Pancreas (tissue), 10 donors: ENCODE measurements at regions not wholly inside any gene's neighbourhood (a gene's known extent, or its start where the extent isn't known, plus 50 kb on each side); places are given as distances from the start of the nearest gene placed in this dataset.

Source experiments
- ATAC-seq, 4 donors: fragments of 200-7000 bp; cut with Tn5 transposase; one replicate each; pipeline versions ENCODE4 v1.8.0 to v1.9.1; 2020; ENCODE audit warnings: mild to moderate bottlenecking in 4 of 4, moderate library complexity in 4 of 4
- DNase-seq, 6 donors: peaks; one replicate each; pipeline ENCODE4 v3.0.0-alpha.2; 2020
- FAIRE-seq: peaks from 2 replicates; lab custom pipeline; 2012; peaks lifted over from hg19 to GRCh38; lab: Jason Lieb, UNC
- H3K27ac ChIP-seq, 4 donors: fragments of 200-600 bp; sonication (generic); 1 replicate in 3 of 4; 2 replicates in 1 of 4; pipeline versions ENCODE4 v1.5.0 to v1.8.0; 2020
- H3K27me3 ChIP-seq, 4 donors: fragments of 200-600 bp; one replicate each; pipeline ENCODE4 v1.8.0; 2021
- H3K36me3 ChIP-seq, 3 donors: fragments of 200-600 bp; sonication (generic) in 1 of 3; one replicate each; pipeline versions ENCODE4 v1.5.0 to v1.8.0; 2020 to 2021
- H3K4me1 ChIP-seq, 3 donors: fragments of 200-600 bp; one replicate each; pipeline ENCODE4 v1.8.0; 2021
- H3K4me3 ChIP-seq, 4 donors: fragments of 200-600 bp; sonication (generic) in 2 of 4; one replicate each; pipeline versions ENCODE4 v1.5.0 to v1.8.0; 2020 to 2021
- H3K9me3 ChIP-seq, 4 donors: fragments of 200-600 bp; one replicate each; pipeline ENCODE4 v1.8.0; 2021
- WGBS, 2 donors: extraction: QIAGEN DNeasy Blood & Tissue Kit; methylation state at CpG; one replicate each; pipeline ENCODE4 v1.1.7; 2013; 5-methylcytosine and 5-hydroxymethylcytosine counted together
- intact Hi-C, 3 donors: fragments of 100-400 bp; cut with DNase I; formaldehyde crosslinking; loops; one replicate each; pipeline versions ENCODE4 v1.11.1 to v1.14.2; 2022
- TF ChIP-seq, protein P1 (sequence below), 4 donors: fragments of 200-600 bp; sonication (generic) in 3 of 4; IDR thresholded peaks; one replicate each; pipeline versions ENCODE4 v1.5.0 to v1.8.0; 2021; ENCODE audit warnings: antibody characterized with exemption in 4 of 4
- donor health status: healthy with polysubstance abuse.
- donor health status: DM: no; HTN: no; CAD: no; lungs with moderate emphysema.
- donor health status: DM: no; HTN: no; CAD: no.
- donor health status: control.
- donor health status: control.
- donor health status: Bipolar disorder and iron deficiency.
- donor health status: DM: yes; HTN: yes; CAD: no.
- donor health status: DM: no; HTN: no; CAD: no.
- donor health status: DM: no; HTN: no; CAD: no.
- donor health status: DM: yes; HTN: yes; CAD: no.

DNA sequence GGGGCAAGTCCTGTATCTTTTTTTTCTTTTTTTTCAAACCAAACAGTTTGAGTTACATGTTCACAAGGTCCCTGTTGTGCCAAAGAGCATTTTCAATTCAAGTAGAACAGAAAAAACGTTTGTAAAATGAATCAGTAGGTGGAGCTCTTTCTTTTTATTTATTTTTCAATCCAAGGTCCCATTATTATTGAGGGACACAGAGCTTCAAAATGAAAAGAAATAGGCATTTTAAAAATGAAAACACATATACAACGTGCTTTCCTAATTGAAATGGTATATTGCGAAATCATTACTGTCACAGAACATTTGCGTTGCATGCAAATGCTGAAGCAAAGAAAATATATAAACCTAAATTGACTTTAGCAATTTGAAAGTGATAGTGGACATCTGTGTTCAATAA, 711.0 kb downstream of the MECOM start:
- TF ChIP-seq, protein P1, sequence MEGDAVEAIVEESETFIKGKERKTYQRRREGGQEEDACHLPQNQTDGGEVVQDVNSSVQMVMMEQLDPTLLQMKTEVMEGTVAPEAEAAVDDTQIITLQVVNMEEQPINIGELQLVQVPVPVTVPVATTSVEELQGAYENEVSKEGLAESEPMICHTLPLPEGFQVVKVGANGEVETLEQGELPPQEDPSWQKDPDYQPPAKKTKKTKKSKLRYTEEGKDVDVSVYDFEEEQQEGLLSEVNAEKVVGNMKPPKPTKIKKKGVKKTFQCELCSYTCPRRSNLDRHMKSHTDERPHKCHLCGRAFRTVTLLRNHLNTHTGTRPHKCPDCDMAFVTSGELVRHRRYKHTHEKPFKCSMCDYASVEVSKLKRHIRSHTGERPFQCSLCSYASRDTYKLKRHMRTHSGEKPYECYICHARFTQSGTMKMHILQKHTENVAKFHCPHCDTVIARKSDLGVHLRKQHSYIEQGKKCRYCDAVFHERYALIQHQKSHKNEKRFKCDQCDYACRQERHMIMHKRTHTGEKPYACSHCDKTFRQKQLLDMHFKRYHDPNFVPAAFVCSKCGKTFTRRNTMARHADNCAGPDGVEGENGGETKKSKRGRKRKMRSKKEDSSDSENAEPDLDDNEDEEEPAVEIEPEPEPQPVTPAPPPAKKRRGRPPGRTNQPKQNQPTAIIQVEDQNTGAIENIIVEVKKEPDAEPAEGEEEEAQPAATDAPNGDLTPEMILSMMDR (IDR thresholded peaks at IDR 0.05): no peak
- FAIRE-seq (no peak), DNase-seq (no peak), ATAC-seq (peak in 1 of 4 donors; percentile 55)
- intact Hi-C loops: no loop called here
- H3K4me1 ChIP-seq: no peaks in the 10 kb centered on the region
- H3K27me3 ChIP-seq: no peaks in the 10 kb centered on the region
- no peaks in the 10 kb centered on the region for H3K36me3 ChIP-seq
- no peak overlapping the region for H3K27ac ChIP-seq
- H3K4me3 ChIP-seq: no peak overlapping the region
- 23 to 27% methylated on average over 4 of the region's 4 CpGs for WGBS, 2 donors
- no peaks in the 10 kb centered on the region for H3K9me3 ChIP-seq

DNA sequence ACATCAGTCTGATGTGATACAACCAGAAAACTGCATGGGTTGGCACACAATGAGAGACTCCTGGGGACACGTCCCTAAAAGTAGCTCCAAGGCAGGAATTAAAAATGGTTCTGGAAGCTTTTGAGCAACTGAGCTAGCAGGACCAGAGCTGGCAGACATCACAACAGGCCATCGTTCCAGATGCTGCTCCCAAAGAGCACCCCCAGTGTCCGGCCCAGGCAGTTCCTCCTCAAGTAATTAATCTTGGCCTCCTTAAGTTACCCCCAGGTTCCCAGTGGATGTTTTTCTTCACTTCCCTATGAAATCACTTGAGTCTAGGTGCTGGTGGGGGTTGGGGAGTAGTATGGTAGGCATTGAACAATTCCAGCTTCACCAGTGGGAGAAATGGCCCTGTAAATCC, 711.6 kb downstream of the MECOM start:
- FAIRE-seq (no peak), ATAC-seq (no peak), DNase-seq (no peak)
- H3K27me3 ChIP-seq: no peaks in the 10 kb centered on the region
- intact Hi-C loops: no loop called here
- H3K36me3 ChIP-seq: no peaks in the 10 kb centered on the region
- H3K27ac ChIP-seq: no peak overlapping the region
- no peaks in the 10 kb centered on the region for H3K4me1 ChIP-seq
- WGBS, 2 donors: 78 to 80% methylated on average over 3 of the region's 3 CpGs
- TF ChIP-seq, protein P1 (IDR thresholded peaks at IDR 0.05): no peak
- no peaks in the 10 kb centered on the region for H3K9me3 ChIP-seq
- H3K4me3 ChIP-seq: no peak overlapping the region

DNA sequence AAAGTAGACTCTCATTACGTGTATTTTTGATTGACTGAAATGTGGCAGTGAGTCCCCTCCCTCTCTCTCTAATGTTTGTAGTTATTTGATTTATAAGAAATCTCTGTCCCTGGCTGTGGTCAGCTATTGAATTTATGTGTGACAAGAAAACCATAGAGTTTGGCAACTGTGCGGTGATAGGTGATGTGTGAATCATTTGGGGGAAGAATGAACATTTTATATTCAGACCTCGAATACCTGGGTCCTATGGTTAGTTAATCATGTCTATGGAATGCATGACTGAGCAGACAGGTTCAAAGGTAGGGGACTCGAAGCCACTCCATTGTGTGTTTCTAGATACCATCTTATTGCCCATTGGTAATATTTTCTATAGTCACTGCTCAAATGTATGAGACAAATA, 712.1 kb downstream of the MECOM start:
- intact Hi-C loops: no loop called here
- DNase-seq (no peak), ATAC-seq (no peak), FAIRE-seq (no peak)
- 68 to 72% methylated on average over 4 of the region's 4 CpGs for WGBS, 2 donors
- Histone ChIP-seq H3K36me3 (no peaks in the 10 kb centered on the region), H3K9me3 (no peaks in the 10 kb centered on the region), H3K4me3 (no peak overlapping the region), H3K4me1 (no peaks in the 10 kb centered on the region), H3K27ac (no peak overlapping the region), H3K27me3 (no peaks in the 10 kb centered on the region)
- TF ChIP-seq, protein P1 (IDR thresholded peaks at IDR 0.05): no peak

DNA sequence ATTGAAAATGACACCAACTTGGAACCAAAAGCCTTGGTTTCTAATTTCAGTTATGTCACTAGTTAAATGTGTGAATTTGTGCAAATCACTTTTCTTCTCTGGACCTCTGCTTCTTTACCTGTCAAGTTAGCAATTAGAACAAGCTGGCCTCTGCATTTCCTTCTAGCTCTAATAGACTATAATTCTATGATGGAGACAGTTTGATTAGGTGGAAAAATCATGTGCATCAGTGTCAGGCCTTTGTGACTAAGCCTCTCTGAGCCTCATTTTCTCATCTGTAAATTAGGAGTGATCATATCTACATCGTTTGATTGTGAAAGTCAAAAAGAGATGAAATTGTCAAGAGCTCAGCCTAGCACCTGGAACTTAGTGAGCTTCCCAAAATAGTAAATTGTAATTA, 712.9 kb downstream of the MECOM start:
- no peaks in the 10 kb centered on the region for H3K36me3 ChIP-seq
- no peaks in the 10 kb centered on the region for H3K27me3 ChIP-seq
- TF ChIP-seq, protein P1 (IDR thresholded peaks at IDR 0.05): no peak
- ATAC-seq (no peak), FAIRE-seq (no peak), DNase-seq (no peak)
- no peaks in the 10 kb centered on the region for H3K9me3 ChIP-seq
- no peak overlapping the region for H3K27ac ChIP-seq
- intact Hi-C loops: no loop called here
- H3K4me3 ChIP-seq: no peak overlapping the region
- H3K4me1 ChIP-seq: no peaks in the 10 kb centered on the region
- 34 to 44% methylated on average over 1 of the region's 1 CpG for WGBS, 2 donors

DNA sequence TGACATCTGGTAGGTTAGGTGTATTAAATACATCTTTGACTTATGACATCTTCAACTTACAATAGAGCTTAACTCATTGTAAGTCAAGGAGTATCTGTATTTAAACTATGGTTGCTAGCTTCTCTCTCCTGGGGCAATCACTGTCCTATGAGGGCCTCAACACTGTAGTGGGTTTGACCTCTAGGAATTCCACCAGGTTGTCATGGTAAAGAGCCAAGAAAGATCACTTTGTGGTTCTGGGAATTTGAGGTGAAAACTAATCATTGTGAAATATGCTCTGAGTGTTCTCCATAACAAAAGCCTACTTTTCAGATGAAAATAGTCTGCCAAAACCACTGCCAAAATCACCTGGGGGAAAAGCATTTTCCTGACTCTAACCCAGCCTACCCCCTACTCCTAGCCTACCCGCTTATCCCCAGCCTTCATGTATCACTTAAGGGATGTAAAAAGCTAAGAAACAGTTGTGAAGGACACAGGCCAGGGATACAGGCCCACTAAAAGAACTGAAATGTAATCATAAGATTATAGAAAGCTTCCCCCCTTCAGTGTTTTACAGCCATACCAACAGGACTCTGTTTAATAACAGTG, 723.8 kb downstream of the MECOM start:
- 88 to 92% methylated on average over 1 of the region's 1 CpG for WGBS, 2 donors
- Histone ChIP-seq H3K27me3 (no peaks in the 10 kb centered on the region), H3K9me3 (no peaks in the 10 kb centered on the region), H3K36me3 (no peaks in the 10 kb centered on the region), H3K4me3 (no peak overlapping the region), H3K27ac (no peak overlapping the region), H3K4me1 (no peaks in the 10 kb centered on the region)
- DNase-seq (no peak), ATAC-seq (no peak), FAIRE-seq (no peak)
- TF ChIP-seq, protein P1 (IDR thresholded peaks at IDR 0.05): no peak
- intact Hi-C loops: no loop called here
